ENCODE measurements at regions not wholly inside any gene's neighbourhood (a gene's known extent, or its start where the extent isn't known, plus 50 kb on each side); places are given as distances from the start of the nearest gene placed in this dataset.

- DNase-seq (ENCODE audit: extremely low read depth, low read depth) = no peak
- no peak overlapping the region for H3K4me3 ChIP-seq (replicated peaks; ENCODE audit: low read depth, low read length)
Measured at GRCh38 chr5:125634216-125634835, 788.9 kb upstream of the GRAMD2B start.

GRCh38 chr5:125639858-125640257 lies 783.4 kb upstream of the GRAMD2B start:
- TF ChIP-seq CTCF (IDR thresholded peaks at IDR 0.05; ENCODE audit: low read depth, low read length, missing control alignments) = no peak
- no peak for DNase-seq (ENCODE audit: extremely low read depth, low read depth)
- no peak overlapping the region for H3K4me3 ChIP-seq (replicated peaks; ENCODE audit: low read depth, low read length)

More at GRCh38 chr5:125634216-125634835, 788.9 kb upstream of the GRAMD2B start:
- no peak for TF ChIP-seq CTCF (IDR thresholded peaks at IDR 0.05; ENCODE audit: low read depth, low read length, missing control alignments)

GRCh38 chr5:125652761-125653160 lies 770.4 kb upstream of the GRAMD2B start:
- no peak for DNase-seq (ENCODE audit: extremely low read depth, low read depth)
- no peak overlapping the region for H3K4me3 ChIP-seq (replicated peaks; ENCODE audit: low read depth, low read length)
- TF ChIP-seq CTCF (IDR thresholded peaks at IDR 0.05; ENCODE audit: low read depth, low read length, missing control alignments) = no peak

- no peak for TF ChIP-seq CTCF (IDR thresholded peaks at IDR 0.05; ENCODE audit: low read depth, low read length, missing control alignments)
- no peak for DNase-seq (ENCODE audit: extremely low read depth, low read depth)
- H3K4me3 ChIP-seq (replicated peaks; ENCODE audit: low read depth, low read length) = no peak overlapping the region
Measured at GRCh38 chr5:125654392-125654791, 768.8 kb upstream of the GRAMD2B start.

- H3K4me3 ChIP-seq (replicated peaks; ENCODE audit: low read depth, low read length) = no peak overlapping the region
- TF ChIP-seq CTCF (IDR thresholded peaks at IDR 0.05; ENCODE audit: low read depth, low read length, missing control alignments) = no peak
- DNase-seq (ENCODE audit: extremely low read depth, low read depth) = no peak
Measured at GRCh38 chr5:125655156-125655555, 768.1 kb upstream of the GRAMD2B start.

- TF ChIP-seq CTCF (IDR thresholded peaks at IDR 0.05; ENCODE audit: low read depth, low read length, missing control alignments) = no peak
- H3K4me3 ChIP-seq (replicated peaks; ENCODE audit: low read depth, low read length) = no peak overlapping the region
- no peak for DNase-seq (ENCODE audit: extremely low read depth, low read depth)
Measured at GRCh38 chr5:125657936-125658335, 765.3 kb upstream of the GRAMD2B start.
